Fibroblast of lung (primary cell): ENCODE measurements at regions not wholly inside any gene's neighbourhood (a gene's known extent, or its start where the extent isn't known, plus 50 kb on each side); places are given as distances from the start of the nearest gene placed in this dataset.

ENCODE experiments used
- DNase-seq, 2 donors: peaks; one replicate each; pipeline versions ENCODE4 v3.0.0 to v3.0.0-alpha.2; 2010; ENCODE audit warnings: low read depth in 2 of 2
- H2AFZ ChIP-seq: 2 replicates; pipeline ENCODE4 v1.5.1; 2012; ENCODE audit warnings: low read length, control low read depth, inconsistent platforms
- H3K27ac ChIP-seq: 2 replicates; pipeline ENCODE4 v1.5.1; 2011; ENCODE audit warnings: low read length, control low read depth; ENCODE audit not compliant: insufficient read depth
- H3K27me3 ChIP-seq: 2 replicates; pipeline ENCODE4 v1.5.1; 2011; ENCODE audit warnings: mild to moderate bottlenecking, low read length; ENCODE audit not compliant: control insufficient read depth, insufficient read depth
- H3K36me3 ChIP-seq: 2 replicates; pipeline ENCODE4 v1.5.1; 2011; ENCODE audit warnings: low read length; ENCODE audit not compliant: control insufficient read depth, insufficient read depth
- H3K4me1 ChIP-seq: 2 replicates; pipeline ENCODE4 v1.5.1; 2011; ENCODE audit warnings: low read length; ENCODE audit not compliant: control insufficient read depth, insufficient read depth; ENCODE audit errors: extremely low read depth
- H3K4me2 ChIP-seq: 2 replicates; pipeline ENCODE4 v1.5.1; 2011; ENCODE audit warnings: low read length, control low read depth; ENCODE audit not compliant: insufficient read depth; ENCODE audit errors: extremely low read depth
- H3K4me3 ChIP-seq, 4 experiments: fragments of 200-600 bp in 1 of 4; sonication (generic) in 1 of 4; replicated peaks in 1 of 4; 2 replicates each; pipeline ENCODE4 v1.5.1; 2011 to 2016; ENCODE audit warnings: low read length in 4 of 4, low read depth in 3 of 4, mild to moderate bottlenecking in 3 of 4, control low read depth in 2 of 4, inconsistent platforms in 1 of 4, mixed read lengths in 1 of 4; ENCODE audit not compliant: insufficient read depth in 1 of 4; ENCODE audit errors: control extremely low read depth in 1 of 4
- H3K79me2 ChIP-seq: 2 replicates; pipeline ENCODE4 v1.5.1; 2012; ENCODE audit warnings: mild to moderate bottlenecking, low read length, inconsistent platforms; ENCODE audit not compliant: control insufficient read depth, insufficient read depth
- H3K9ac ChIP-seq: 2 replicates; pipeline ENCODE4 v1.5.1; 2011; ENCODE audit warnings: mild to moderate bottlenecking, low read length, control low read depth; ENCODE audit not compliant: insufficient read depth
- H3K9me3 ChIP-seq: 2 replicates; pipeline ENCODE4 v1.5.1; 2012; ENCODE audit warnings: low read depth, low read length; ENCODE audit not compliant: control insufficient read depth, insufficient read depth
- H4K20me1 ChIP-seq: 2 replicates; pipeline ENCODE4 v1.5.1; 2011; ENCODE audit warnings: low read length; ENCODE audit not compliant: control insufficient read depth, insufficient read depth; ENCODE audit errors: extremely low read depth
- EZH2 ChIP-seq: IDR thresholded peaks from 2 replicates; pipeline ENCODE4 v1.5.1; 2012; ENCODE audit warnings: low read length, control low read depth, mild to moderate bottlenecking; ENCODE audit errors: missing control alignments
- TF ChIP-seq, protein P1 (sequence below), 2 donors: IDR thresholded peaks in 1 of 2; conservative IDR thresholded peaks in 1 of 2; 1 replicate in 1 of 2; 2 replicates in 1 of 2; pipeline ENCODE4 v1.5.1; 2011 to 2012; ENCODE audit warnings: low read length in 2 of 2, control low read depth in 1 of 2, inconsistent platforms in 1 of 2, low read depth in 1 of 2, mild to moderate bottlenecking in 1 of 2

DNA sequence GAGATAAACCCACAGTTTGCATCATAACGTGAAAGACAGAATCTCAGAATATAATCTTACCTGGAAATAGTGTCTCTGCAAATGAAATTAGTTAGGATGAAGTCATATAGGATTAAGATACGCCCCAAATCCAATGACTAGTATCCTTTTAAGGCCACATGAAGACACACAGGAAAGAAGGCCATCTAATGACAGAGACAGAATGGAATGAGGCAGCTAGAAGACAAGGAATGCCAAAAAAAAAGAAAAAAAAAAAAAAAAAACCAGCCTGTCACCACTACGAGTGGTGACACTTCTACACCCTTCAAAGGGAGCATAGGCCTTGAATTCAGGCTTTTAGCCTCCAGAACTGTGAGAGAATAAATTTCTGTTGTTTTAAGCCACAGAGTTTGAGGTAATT is 82.9 kb downstream of the HYCC1 start:
- DNase-seq = no peak
- Histone ChIP-seq H3K4me2 (no peak overlapping the region), H3K4me1 (peaks cover 7% of the 10 kb centered on the region), H3K36me3 (no peaks in the 10 kb centered on the region), H4K20me1 (no peaks in the 10 kb centered on the region), H3K9ac (no peak overlapping the region), H3K4me3 (no peak overlapping the region), H3K9me3 (no peaks in the 10 kb centered on the region), H3K27me3 (no peaks in the 10 kb centered on the region), H3K79me2 (no peaks in the 10 kb centered on the region), H2AFZ (no peak overlapping the region), H3K27ac (no peak overlapping the region)
- TF ChIP-seq, protein P1, sequence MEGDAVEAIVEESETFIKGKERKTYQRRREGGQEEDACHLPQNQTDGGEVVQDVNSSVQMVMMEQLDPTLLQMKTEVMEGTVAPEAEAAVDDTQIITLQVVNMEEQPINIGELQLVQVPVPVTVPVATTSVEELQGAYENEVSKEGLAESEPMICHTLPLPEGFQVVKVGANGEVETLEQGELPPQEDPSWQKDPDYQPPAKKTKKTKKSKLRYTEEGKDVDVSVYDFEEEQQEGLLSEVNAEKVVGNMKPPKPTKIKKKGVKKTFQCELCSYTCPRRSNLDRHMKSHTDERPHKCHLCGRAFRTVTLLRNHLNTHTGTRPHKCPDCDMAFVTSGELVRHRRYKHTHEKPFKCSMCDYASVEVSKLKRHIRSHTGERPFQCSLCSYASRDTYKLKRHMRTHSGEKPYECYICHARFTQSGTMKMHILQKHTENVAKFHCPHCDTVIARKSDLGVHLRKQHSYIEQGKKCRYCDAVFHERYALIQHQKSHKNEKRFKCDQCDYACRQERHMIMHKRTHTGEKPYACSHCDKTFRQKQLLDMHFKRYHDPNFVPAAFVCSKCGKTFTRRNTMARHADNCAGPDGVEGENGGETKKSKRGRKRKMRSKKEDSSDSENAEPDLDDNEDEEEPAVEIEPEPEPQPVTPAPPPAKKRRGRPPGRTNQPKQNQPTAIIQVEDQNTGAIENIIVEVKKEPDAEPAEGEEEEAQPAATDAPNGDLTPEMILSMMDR (conservative IDR thresholded peaks at IDR 0.05 in 1 of 2, IDR thresholded peaks at IDR 0.05 in 1 of 2; ENCODE audit: low read depth in 1 of 2, low read length in 2 of 2) = no peak

DNA sequence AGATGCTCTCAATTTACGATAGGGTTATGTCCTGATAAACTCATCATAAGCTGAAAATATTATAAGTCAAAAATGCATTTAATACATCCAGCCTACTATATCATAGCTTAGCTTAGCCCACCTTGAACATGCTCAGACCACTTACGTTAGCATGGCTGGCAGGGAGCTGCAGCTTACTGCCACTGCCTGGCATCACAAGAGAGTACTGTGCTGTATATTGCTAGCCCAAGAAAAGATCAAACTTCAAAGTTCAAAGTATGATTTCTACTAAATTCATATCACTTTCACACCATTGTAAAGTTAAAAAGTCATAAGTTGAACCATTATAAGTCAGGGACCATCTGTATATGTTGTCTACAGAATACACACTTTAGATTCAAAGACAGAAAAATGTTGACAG is 91.6 kb downstream of the HYCC1 start:
- no peaks in the 10 kb centered on the region for H3K9me3 ChIP-seq
- H3K4me2 ChIP-seq = no peak overlapping the region
- no peaks in the 10 kb centered on the region for H3K79me2 ChIP-seq
- H3K36me3 ChIP-seq = no peaks in the 10 kb centered on the region
- DNase-seq = no peak
- no peaks in the 10 kb centered on the region for H4K20me1 ChIP-seq
- no peaks in the 10 kb centered on the region for H3K4me1 ChIP-seq
- no peak overlapping the region for H3K27ac ChIP-seq
- no peak overlapping the region for H2AFZ ChIP-seq
- TF ChIP-seq EZH2 = no peak
- TF ChIP-seq, protein P1 (conservative IDR thresholded peaks at IDR 0.05 in 1 of 2, IDR thresholded peaks at IDR 0.05 in 1 of 2; ENCODE audit: low read depth in 1 of 2, low read length in 2 of 2) = no peak
- no peak overlapping the region for H3K9ac ChIP-seq
- no peak overlapping the region for H3K4me3 ChIP-seq
- no peaks in the 10 kb centered on the region for H3K27me3 ChIP-seq

DNA sequence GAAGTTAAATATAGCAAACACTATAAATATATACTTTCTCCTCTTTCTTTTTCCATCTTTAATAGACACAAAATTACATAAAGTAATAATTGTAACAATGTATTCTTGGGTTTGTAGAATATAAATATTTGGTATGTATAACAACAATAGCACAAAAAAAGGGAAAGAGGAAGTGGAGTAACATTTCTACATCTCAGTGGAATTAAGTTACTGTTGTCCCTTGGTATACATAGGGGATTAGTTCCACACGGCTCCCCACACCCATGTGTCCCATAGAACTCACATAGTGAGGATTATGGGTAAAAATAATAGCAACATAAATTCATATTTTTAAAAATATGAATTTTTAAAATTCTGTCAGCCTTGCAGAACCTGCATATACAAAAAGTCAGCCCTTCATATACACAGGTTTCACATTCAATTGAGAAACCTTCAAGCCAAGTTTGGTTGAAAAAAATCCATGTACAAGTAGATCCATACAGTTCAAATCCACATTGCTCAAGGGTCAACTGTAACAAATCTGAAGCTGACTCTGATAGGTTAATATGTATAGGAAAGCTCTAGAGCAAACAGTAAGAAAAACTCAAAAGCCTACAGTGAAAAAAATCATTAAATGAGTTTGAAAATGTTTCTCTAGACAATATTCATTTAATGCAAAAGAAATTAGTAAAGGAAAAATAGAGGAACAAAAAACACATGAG is 92.4 kb downstream of the HYCC1 start:
- Histone ChIP-seq H3K4me2 (no peak overlapping the region), H3K4me1 (no peaks in the 10 kb centered on the region), H3K9ac (no peak overlapping the region), H3K36me3 (no peaks in the 10 kb centered on the region), H3K4me3 (no peak overlapping the region), H4K20me1 (no peaks in the 10 kb centered on the region), H3K9me3 (no peaks in the 10 kb centered on the region), H2AFZ (no peak overlapping the region), H3K79me2 (no peaks in the 10 kb centered on the region), H3K27ac (no peak overlapping the region), H3K27me3 (no peaks in the 10 kb centered on the region)
- no peak for DNase-seq
- TF ChIP-seq, protein P1 (conservative IDR thresholded peaks at IDR 0.05 in 1 of 2, IDR thresholded peaks at IDR 0.05 in 1 of 2; ENCODE audit: low read depth in 1 of 2, low read length in 2 of 2) = no peak
- no peak for TF ChIP-seq EZH2
